HTR-8/SVneo (cell line): ENCODE measurements at regions not wholly inside any gene's neighbourhood (a gene's known extent, or its start where the extent isn't known, plus 50 kb on each side); places are given as distances from the start of the nearest gene placed in this dataset.
"Not testable (repeated sequence)": the region's sequence is repeated elsewhere in the genome, so short reads cannot be mapped to it uniquely, and the experiment has no call there.

Experiments used
- DNase-seq: peaks from one replicate; pipeline ENCODE4 v3.0.0; 2011; ENCODE audit warnings: low spot score, mixed read lengths; ENCODE audit not compliant: insufficient read length
- FAIRE-seq: peaks from 2 replicates; lab custom pipeline; 2011; peaks lifted over from hg19 to GRCh38; lab: Jason Lieb, UNC

GRCh38 chrX:25503826-25504225, 488.1 kb upstream of the ARX start:
- DNase-seq = no peak
- no peak for FAIRE-seq

- DNase-seq (no peak), FAIRE-seq (no peak)
These were observed 492.0 kb upstream of the ARX start for GRCh38 chrX:25507801-25508200.

GRCh38 chrX:25519258-25519657, 503.5 kb upstream of the ARX start:
- DNase-seq = no peak
- FAIRE-seq = no peak

GRCh38 chrX:25522443-25523010, 506.8 kb upstream of the ARX start:
- not testable (repeated sequence) for DNase-seq, FAIRE-seq

GRCh38 chrX:25523574-25524540, 508.1 kb upstream of the ARX start:
- DNase-seq = peak; percentile 53
- FAIRE-seq = peak; percentile 49

GRCh38 chrX:25527156-25527555, 511.4 kb upstream of the ARX start:
- DNase-seq (no peak), FAIRE-seq (no peak)

GRCh38 chrX:25527596-25527995, 511.8 kb upstream of the ARX start:
- FAIRE-seq (no peak), DNase-seq (no peak)

GRCh38 chrX:25531096-25531495, 515.3 kb upstream of the ARX start:
- FAIRE-seq = peak; percentile 70
- peak; percentile 8 for DNase-seq

- DNase-seq (peak; percentile 2), FAIRE-seq (no peak)
These were observed 518.3 kb upstream of the ARX start for GRCh38 chrX:25534091-25534490.

GRCh38 chrX:25536307-25536970, 520.7 kb upstream of the ARX start:
- FAIRE-seq (peak; percentile 67), DNase-seq (no peak)

- DNase-seq = no peak
- FAIRE-seq = no peak
These were observed 521.9 kb upstream of the ARX start for GRCh38 chrX:25537699-25538098.

- peak; percentile 80 for FAIRE-seq
- DNase-seq = peak; percentile 17
These were observed 528.9 kb upstream of the ARX start for GRCh38 chrX:25544641-25545040.

GRCh38 chrX:25548811-25549210, 533.0 kb upstream of the ARX start:
- FAIRE-seq = no peak

GRCh38 chrX:25555521-25555920, 539.8 kb upstream of the ARX start:
- no peak for DNase-seq
- FAIRE-seq = no peak

More at GRCh38 chrX:25548811-25549210, 533.0 kb upstream of the ARX start:
- no peak for DNase-seq

- DNase-seq (no peak), FAIRE-seq (peak; percentile 51)
These were observed 542.4 kb upstream of the ARX start for GRCh38 chrX:25558137-25558536.

- DNase-seq (no peak), FAIRE-seq (no peak)
These were observed 545.4 kb upstream of the ARX start for GRCh38 chrX:25561190-25561589.

- DNase-seq = no peak
- FAIRE-seq = no peak
These were observed 557.9 kb upstream of the ARX start for GRCh38 chrX:25573631-25574030.

GRCh38 chrX:25596921-25597320, 541.2 kb upstream of the MAGEB18 start:
- peak; percentile 28 for FAIRE-seq

GRCh38 chrX:25597551-25597950, 540.6 kb upstream of the MAGEB18 start:
- FAIRE-seq = no peak
- no peak for DNase-seq

More at GRCh38 chrX:25596921-25597320, 541.2 kb upstream of the MAGEB18 start:
- DNase-seq = no peak

GRCh38 chrX:25599061-25599460, 539.1 kb upstream of the MAGEB18 start:
- FAIRE-seq = no peak

GRCh38 chrX:25600776-25601175, 537.4 kb upstream of the MAGEB18 start:
- FAIRE-seq (no peak), DNase-seq (peak; percentile 6)

More at GRCh38 chrX:25599061-25599460, 539.1 kb upstream of the MAGEB18 start:
- no peak for DNase-seq
